GM21360 (cell line): ENCODE measurements at regions not wholly inside any gene's neighbourhood (a gene's known extent, or its start where the extent isn't known, plus 50 kb on each side); places are given as distances from the start of the nearest gene placed in this dataset.
"Not testable (repeated sequence)": the region's sequence is repeated elsewhere in the genome, so short reads cannot be mapped to it uniquely, and the experiment has no call there.

ENCODE experiments used
- ATAC-seq: cut with Tn5 transposase; IDR thresholded peaks from one replicate; pipeline ENCODE4 v1.9.1; 2021; ENCODE audit warnings: mild to moderate bottlenecking, moderate library complexity; ENCODE audit not compliant: unreplicated experiment

- not testable (repeated sequence) for ATAC-seq
These were observed 61.2 kb upstream of the MINDY3 start for GRCh38 chr10:15921423-15921945.

DNA sequence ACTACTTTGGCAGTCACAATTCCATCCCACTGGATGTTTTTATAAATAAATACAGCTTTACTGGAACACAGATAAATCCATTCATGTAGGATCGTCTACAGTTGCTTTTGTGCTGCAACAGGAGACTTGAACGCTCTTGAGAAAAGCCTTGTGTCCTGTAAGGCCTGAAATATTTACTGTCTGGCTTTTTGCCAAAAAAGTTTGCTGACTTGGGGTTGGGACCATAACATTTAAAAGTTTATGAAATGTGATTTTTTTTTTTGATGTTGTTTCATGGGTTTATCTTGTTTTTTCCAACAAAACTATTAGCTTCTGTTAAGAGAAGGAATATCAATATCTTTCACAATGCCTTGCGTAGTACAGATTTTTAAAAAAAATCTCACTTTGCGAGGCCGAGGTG lies 71.1 kb upstream of the MINDY3 start:
- no peak for ATAC-seq

GRCh38 chr10:15939543-15939942 lies 79.2 kb upstream of the MINDY3 start:
- ATAC-seq, result not testable (repeated sequence)

GRCh38 chr10:15943426-15943825 lies 83.1 kb upstream of the MINDY3 start:
- no peak for ATAC-seq

GRCh38 chr10:15954188-15954587 lies 93.9 kb upstream of the MINDY3 start:
- ATAC-seq, result no peak

DNA sequence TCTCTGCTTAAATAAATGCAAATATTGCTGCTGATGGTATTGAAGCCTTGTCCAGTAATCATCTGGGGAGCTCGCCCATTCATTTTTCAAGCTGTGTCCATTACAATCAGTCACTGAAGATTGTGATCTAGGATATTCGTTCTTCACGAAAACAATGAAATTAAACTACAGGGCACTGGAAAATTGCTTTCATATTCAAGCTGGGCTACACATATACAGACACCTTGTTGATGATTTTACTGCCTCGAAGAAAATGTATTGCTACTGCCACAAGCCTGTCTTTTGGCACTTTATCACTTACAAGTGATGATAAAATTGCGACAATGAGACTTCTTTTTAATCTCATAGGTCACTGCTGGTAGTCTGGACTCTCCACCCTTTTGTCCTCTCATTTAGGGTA lies 100.0 kb upstream of the MINDY3 start:
- no peak for ATAC-seq

DNA sequence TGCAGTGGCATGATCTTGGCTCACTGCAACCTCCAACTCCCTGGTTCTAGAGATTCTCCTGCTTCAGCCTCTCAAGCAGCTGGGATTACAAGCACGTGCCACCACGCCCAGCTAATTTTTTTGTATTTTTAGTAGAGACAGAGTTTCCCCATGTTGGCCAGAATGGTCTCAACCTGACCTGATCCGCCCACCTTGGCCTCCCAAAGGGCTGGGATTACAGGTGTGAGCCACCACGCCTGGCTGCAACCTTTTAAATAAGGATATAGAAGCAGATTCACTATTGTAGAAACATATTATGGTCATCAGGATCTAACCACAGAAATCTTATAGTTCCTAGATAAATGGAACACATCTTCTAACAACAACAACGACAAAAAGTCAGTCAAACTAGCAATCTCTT lies 112.4 kb upstream of the MINDY3 start:
- ATAC-seq, result not testable (repeated sequence)

GRCh38 chr10:15985690-15986089 lies 125.4 kb upstream of the MINDY3 start:
- no peak for ATAC-seq

GRCh38 chr10:15990535-15991129 lies 130.3 kb upstream of the MINDY3 start:
- no peak for ATAC-seq

DNA sequence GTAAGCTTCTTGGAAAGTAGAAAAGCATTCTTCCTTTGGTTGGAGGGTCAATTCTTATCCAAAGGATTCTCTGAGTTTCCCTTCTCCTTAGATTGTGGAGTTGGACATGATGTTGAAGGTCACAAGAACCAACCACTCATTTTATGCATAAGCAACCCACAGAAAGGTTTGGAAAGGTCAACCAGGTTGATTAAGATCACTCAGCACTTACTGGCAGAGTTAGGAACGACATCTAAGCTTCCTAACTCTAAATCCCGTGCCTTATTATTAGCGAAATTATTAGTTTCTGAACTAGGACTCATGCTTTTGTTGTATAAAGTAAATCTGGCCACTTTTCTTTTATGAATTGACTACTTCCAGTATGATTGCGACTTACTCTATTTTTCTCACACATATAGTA lies 137.0 kb upstream of the MINDY3 start:
- no peak for ATAC-seq

- no peak for ATAC-seq
These were observed 141.3 kb upstream of the MINDY3 start for GRCh38 chr10:16001581-16001980.

- no peak for ATAC-seq
These were observed 149.5 kb upstream of the MINDY3 start for GRCh38 chr10:16009785-16010184.

- ATAC-seq, result no peak
These were observed 151.2 kb upstream of the MINDY3 start for GRCh38 chr10:16011548-16011947.

GRCh38 chr10:16014469-16014868 lies 154.2 kb upstream of the MINDY3 start:
- no peak for ATAC-seq

DNA sequence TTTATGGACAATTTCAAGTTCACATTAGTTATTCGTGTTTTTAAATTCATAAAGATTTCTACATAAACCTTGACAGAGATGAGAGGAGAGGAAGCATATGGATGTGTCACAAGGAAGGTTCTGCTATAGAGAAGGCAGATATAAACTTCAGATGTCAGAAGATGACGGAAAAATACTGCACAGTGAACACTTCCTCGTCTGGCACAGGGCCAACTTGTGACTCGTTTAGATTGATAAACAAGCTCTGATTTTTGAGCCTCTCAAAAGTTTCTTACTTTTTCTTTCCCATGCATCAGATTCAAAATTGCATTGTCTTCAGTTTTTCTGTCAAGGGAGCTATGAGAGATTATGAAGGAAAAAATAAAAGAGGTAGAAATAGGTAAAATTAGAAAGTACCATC lies 156.4 kb upstream of the MINDY3 start:
- no peak for ATAC-seq

- no peak for ATAC-seq
These were observed 160.5 kb upstream of the MINDY3 start for GRCh38 chr10:16020836-16021235.

DNA sequence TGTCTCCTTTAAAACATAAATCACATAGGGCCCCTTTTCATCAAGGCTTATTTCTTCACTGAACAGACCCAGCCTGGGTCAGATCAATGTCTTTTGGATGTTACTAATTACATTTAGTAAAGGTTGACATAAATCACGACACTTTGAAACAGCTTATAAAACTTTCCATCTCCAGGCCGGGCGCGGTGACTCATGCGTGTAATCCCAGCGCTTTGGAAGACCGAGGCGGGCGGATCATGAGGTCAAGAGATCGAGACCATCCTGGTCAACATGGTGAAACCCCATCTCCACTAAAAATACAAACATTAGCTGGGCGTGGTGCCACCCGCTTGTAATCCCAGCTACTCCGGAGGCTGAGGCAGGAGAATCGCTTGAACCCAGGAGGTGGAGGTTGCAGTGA lies 166.5 kb upstream of the MINDY3 start:
- not testable (repeated sequence) for ATAC-seq

DNA sequence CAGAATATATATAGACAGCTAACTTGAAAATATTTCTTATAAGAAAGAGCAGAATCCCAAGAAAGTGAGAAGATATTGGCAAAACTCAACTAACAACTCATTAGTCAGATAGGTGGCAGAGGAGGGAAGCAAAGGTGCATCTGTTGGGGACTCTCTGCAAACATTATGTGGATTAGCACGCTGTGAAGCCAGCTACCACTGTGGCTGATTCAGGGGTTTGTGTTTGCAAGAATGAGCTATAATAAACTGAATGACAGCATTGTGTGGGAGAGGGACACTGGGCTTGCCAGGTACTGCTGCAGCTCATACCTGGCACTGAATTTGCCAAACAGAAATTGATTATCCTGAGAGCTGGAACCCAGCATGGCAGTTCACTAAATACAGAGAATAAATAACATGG lies 170.3 kb upstream of the MINDY3 start:
- ATAC-seq, result no peak

- ATAC-seq, result no peak
These were observed 188.7 kb upstream of the MINDY3 start for GRCh38 chr10:16049050-16049449.

GRCh38 chr10:16049782-16050181 lies 189.5 kb upstream of the MINDY3 start:
- ATAC-seq, result no peak

- ATAC-seq, result no peak
These were observed 203.0 kb upstream of the MINDY3 start for GRCh38 chr10:16063350-16063749.

- ATAC-seq, result not testable (repeated sequence)
These were observed 223.2 kb upstream of the MINDY3 start for GRCh38 chr10:16083551-16083950.

- no peak for ATAC-seq
These were observed 244.8 kb upstream of the MINDY3 start for GRCh38 chr10:16105082-16105481.
